Activated naive CD8-positive, alpha-beta T cell (primary cell): ENCODE measurements at regions not wholly inside any gene's neighbourhood (a gene's known extent, or its start where the extent isn't known, plus 50 kb on each side); places are given as distances from the start of the nearest gene placed in this dataset.
"Not testable (repeated sequence)": the region's sequence is repeated elsewhere in the genome, so short reads cannot be mapped to it uniquely, and the experiment has no call there.

Source experiments
- H3K27ac Mint-ChIP-seq: one replicate; pipeline ENCODE4 v1.8.0; 2021; ENCODE audit warnings: mixed read lengths
- H3K27me3 Mint-ChIP-seq: one replicate; pipeline ENCODE4 v1.8.0; 2021; ENCODE audit warnings: mixed read lengths
- H3K36me3 Mint-ChIP-seq: one replicate; pipeline ENCODE4 v1.8.0; 2021; ENCODE audit warnings: mixed read lengths
- H3K4me1 Mint-ChIP-seq: one replicate; pipeline ENCODE4 v1.8.0; 2021; ENCODE audit warnings: low read depth, mixed read lengths
- H3K4me3 Mint-ChIP-seq: one replicate; pipeline ENCODE4 v1.8.0; 2021; ENCODE audit warnings: mild to moderate bottlenecking, mixed read lengths
- H3K9me3 Mint-ChIP-seq: one replicate; pipeline ENCODE4 v1.8.0; 2021; ENCODE audit warnings: low read depth, mixed read lengths

DNA sequence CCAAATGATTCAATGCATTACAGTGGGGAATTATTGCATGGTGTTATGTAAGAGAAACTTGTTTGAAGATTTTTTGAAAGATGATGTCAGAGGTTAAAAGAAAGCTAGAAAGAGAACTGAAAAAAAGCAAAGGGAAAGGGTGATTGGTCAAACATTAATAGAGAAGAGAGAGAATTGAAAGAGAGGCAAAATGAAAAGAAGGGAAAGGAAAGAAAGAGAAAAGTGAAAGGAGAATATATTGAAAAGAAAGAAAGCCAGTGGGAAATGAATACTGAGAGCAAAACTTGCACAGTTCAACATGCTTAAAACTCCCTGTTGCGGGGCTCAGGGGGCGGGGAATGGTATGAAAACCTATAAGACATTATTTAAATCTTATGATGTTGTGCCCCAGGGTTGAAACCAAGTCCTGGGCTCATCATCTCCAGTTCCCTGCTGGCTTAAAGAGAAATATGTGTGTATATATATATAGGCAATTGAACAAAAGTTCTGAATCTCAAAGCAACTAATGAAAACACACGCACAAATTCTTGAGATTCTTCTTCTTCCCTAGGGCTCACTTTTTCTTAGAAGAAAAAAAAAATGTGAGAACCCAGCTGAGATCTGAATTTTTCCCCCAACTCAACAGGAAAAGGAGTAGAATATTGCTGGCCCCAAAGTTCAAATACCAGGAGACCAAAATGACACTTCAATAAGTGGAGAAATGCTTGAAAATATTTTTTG lies 2045.9 kb upstream of the CELF4 start:
- Mint-ChIP-seq H3K4me3 (no peak overlapping the region), H3K27me3 (no peaks in the 10 kb centered on the region), H3K27ac (no peak overlapping the region), H3K36me3 (no peaks in the 10 kb centered on the region), H3K9me3 (no peaks in the 10 kb centered on the region), H3K4me1 (no peaks in the 10 kb centered on the region)

DNA sequence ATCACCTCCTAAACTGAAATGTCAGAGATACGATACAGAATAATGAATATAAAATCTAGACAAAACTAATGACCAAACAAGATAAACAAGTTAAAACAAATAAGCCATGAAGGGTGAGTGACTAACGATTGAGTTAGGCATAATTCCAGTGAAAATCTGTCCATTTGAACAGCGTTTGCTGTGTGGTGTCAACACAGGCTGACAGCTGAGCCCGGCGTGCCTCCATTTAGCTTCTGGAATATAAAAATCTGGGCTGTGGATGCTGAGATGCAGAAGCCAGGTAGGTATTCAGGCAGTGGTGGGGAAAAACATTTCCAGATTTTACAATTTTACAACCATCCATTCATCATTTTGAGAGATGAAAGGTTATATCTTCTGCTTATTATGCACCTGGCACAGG lies 2041.4 kb upstream of the CELF4 start:
- Mint-ChIP-seq H3K9me3 (peaks cover 4% of the 10 kb centered on the region), H3K4me1 (no peaks in the 10 kb centered on the region), H3K27me3 (no peaks in the 10 kb centered on the region), H3K4me3 (no peak overlapping the region), H3K36me3 (no peaks in the 10 kb centered on the region), H3K27ac (no peak overlapping the region)

DNA sequence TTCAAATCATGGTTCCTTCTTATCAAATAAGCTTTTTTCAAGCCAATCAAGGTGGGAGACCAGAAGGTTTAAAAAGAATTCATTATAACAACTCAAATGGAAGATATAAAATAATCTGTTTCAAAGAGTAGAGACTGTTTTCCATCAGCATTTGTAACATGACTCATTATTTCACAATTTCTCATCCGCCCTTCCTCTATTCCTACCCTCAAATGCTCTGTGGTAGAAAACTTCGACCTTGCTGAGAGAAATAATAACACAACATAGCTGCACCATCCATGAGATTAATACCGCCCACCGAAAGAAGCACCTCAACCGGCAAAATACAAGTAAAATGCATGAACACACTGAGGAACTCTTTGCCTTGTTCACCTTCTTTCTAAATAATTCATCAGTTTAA lies 2039.2 kb upstream of the CELF4 start:
- H3K36me3 Mint-ChIP-seq, result no peaks in the 10 kb centered on the region
- no peaks in the 10 kb centered on the region for H3K27me3 Mint-ChIP-seq
- H3K4me3 Mint-ChIP-seq, result no peak overlapping the region
- no peak overlapping the region for H3K27ac Mint-ChIP-seq
- H3K4me1 Mint-ChIP-seq, result no peaks in the 10 kb centered on the region
- H3K9me3 Mint-ChIP-seq, result peaks cover 4% of the 10 kb centered on the region

DNA sequence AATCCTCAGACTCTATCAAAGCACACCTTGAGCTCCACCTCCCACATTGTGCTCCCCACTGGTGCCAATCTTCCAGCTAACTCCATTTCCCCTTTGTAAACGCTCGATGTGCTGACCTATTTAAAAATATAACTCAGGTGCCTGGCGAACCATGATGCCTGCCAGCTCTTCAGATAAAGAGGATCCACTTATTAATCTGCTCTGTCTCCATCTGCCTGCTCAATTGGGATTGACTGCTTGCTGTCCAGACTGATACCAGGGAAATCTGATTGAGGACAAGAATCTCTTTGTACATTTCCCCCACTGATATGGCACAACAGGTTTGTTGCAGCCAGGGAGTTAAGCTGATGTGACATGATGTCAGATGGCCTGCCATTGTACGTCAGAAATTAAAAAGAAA lies 2036.5 kb upstream of the CELF4 start:
- H3K4me3 Mint-ChIP-seq, result no peak overlapping the region
- H3K4me1 Mint-ChIP-seq, result no peaks in the 10 kb centered on the region
- no peak overlapping the region for H3K27ac Mint-ChIP-seq
- no peaks in the 10 kb centered on the region for H3K36me3 Mint-ChIP-seq
- peaks cover 9% of the 10 kb centered on the region for H3K9me3 Mint-ChIP-seq
- H3K27me3 Mint-ChIP-seq, result no peaks in the 10 kb centered on the region

DNA sequence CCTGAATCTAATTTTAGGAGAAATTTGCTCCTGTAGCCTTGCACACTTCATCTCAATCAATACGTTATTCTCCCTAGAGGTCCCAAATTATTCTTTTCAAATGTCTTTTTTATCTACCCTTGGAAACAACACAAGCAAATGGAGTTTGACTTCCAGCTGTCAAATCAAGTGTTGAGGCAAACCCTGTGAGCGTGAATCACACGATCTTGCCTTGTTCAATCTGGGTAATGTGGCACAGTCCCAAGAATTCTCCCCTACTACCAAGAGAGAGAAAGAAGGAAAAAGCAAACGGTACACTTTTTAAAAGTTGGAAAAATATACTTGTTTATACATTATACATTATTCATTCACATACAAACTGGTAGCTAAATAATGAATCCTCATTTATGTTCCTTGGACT lies 2035.3 kb upstream of the CELF4 start:
- Mint-ChIP-seq H3K27ac (no peak overlapping the region), H3K36me3 (no peaks in the 10 kb centered on the region), H3K27me3 (no peaks in the 10 kb centered on the region), H3K4me1 (no peaks in the 10 kb centered on the region), H3K9me3 (peaks cover 9% of the 10 kb centered on the region), H3K4me3 (no peak overlapping the region)

DNA sequence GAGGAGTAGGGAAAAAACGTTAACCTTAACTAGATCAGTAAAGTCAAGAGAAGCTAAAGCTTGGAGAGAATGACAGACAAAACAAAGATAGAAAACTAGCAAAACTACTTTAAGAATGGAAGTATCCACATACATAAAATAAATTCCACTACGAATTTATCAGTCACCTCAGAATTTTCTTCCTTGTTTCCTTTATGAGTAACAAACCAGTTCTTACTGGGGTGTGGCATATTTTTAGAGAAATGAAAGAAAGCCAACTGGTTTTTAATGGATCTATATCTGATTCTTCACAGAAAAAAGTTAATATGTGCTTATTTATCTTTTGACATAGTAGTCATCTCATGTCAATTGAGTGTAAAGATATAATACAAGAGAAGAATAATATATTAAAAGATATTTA lies 2033.7 kb upstream of the CELF4 start:
- no peaks in the 10 kb centered on the region for H3K4me1 Mint-ChIP-seq
- H3K36me3 Mint-ChIP-seq, result no peaks in the 10 kb centered on the region
- peaks cover 9% of the 10 kb centered on the region for H3K9me3 Mint-ChIP-seq
- no peak overlapping the region for H3K27ac Mint-ChIP-seq
- no peak overlapping the region for H3K4me3 Mint-ChIP-seq
- no peaks in the 10 kb centered on the region for H3K27me3 Mint-ChIP-seq

DNA sequence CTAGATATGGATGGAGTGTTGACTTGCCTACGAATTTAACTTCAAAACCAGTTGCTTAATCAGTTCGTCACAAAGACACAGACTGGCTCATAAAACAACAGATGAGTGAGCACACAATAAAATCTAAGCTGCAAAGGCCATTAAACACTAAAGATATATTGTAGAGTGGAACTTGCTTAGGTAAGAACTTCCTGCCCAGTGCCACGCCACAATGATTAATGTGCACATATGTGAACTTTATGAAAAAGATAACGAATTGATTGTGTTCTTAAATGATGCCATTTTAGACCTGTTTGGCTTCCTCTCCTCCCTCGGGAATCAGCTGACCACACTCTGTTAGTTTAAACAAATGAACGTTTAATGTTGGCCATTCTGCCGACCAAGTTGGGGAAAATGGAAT lies 2031.3 kb upstream of the CELF4 start:
- H3K9me3 Mint-ChIP-seq, result peaks cover 9% of the 10 kb centered on the region
- no peaks in the 10 kb centered on the region for H3K36me3 Mint-ChIP-seq
- H3K27me3 Mint-ChIP-seq, result no peaks in the 10 kb centered on the region
- no peaks in the 10 kb centered on the region for H3K4me1 Mint-ChIP-seq
- no peak overlapping the region for H3K4me3 Mint-ChIP-seq
- no peak overlapping the region for H3K27ac Mint-ChIP-seq

DNA sequence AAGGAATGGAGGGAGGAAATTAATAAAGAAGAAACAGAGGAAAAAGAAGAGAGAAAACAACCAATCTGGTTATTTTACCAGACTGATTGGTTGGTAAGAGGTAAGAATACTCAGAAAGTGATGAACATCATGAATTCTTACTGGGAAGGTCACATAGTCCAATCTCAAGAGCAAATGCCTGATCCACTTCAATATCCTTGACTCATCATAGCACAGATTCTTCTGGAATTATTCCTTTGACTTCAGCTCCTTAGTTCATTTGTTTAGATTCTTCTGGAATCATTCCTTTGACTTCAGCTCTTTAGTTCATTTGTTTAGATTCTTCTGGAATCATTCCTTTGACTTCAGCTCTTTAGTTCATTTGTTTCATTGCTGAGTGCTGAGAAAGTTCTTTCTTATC lies 2030.6 kb upstream of the CELF4 start:
- Mint-ChIP-seq H3K9me3 (peaks cover 9% of the 10 kb centered on the region), H3K27ac (no peak overlapping the region), H3K36me3 (no peaks in the 10 kb centered on the region), H3K4me1 (no peaks in the 10 kb centered on the region), H3K4me3 (no peak overlapping the region), H3K27me3 (no peaks in the 10 kb centered on the region)

DNA sequence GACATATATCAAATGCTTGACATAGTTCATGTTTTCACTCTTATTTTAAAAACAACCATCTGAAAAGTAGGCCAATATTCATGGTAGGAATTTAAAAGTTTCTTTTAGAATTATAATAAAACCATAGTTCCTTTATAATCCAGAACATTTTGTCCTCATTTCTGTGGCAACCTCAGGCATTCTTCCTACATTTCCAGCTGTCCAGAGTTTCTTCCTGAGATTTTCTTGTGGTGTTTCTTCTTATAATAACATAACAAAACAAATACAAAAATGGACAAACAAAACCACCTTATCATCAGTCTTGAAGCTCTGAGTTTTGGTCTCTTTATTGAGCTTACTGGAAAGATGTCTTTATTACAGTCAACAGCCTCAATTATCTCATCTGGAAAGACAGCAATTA lies 2028.6 kb upstream of the CELF4 start:
- Mint-ChIP-seq H3K36me3 (no peaks in the 10 kb centered on the region), H3K4me3 (no peak overlapping the region), H3K4me1 (no peaks in the 10 kb centered on the region), H3K9me3 (peaks cover 15% of the 10 kb centered on the region), H3K27ac (no peak overlapping the region), H3K27me3 (no peaks in the 10 kb centered on the region)

DNA sequence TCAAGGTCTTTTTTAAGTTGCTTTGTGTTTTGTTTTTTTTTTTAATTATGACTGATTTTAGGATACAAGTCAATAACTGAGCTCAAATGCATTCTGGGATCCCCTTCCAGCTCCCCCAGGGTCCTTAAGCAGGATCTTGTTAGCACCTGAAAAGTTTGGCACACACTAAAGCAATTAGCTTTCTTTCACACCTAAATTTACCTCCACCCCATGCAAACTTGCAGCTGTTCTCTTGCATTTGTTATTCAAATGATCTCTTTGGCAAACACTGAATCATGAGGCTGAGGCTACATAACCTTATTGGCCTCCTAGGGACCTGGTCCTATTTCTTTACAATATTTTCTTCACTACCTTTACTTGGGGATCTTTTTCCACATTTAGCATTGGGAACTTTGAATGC lies 2026.1 kb upstream of the CELF4 start:
- Mint-ChIP-seq H3K9me3 (peaks cover 10% of the 10 kb centered on the region), H3K4me1 (no peaks in the 10 kb centered on the region), H3K4me3 (no peak overlapping the region)

DNA sequence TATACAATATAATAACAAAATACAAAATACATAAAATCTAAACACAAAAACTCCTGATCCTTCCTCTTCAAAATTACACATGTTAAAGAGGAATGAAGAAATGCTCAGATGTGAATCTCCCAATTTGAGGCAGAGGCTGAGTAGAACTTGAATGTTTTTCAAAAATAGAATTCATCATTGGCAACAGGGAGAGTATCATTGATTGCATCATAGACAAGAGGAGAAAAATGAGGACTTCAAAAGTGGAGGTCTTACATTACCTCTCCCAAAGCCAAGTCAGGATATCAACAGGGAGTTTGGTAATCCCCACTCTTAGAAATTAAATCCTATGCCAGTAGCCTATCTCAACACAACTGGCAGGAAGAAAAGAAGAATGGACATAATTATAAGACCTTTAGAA lies 2023.9 kb upstream of the CELF4 start:
- no peaks in the 10 kb centered on the region for H3K36me3 Mint-ChIP-seq
- H3K4me1 Mint-ChIP-seq, result no peaks in the 10 kb centered on the region
- no peak overlapping the region for H3K27ac Mint-ChIP-seq
- no peak overlapping the region for H3K4me3 Mint-ChIP-seq
- no peaks in the 10 kb centered on the region for H3K27me3 Mint-ChIP-seq
- H3K9me3 Mint-ChIP-seq, result peaks cover 13% of the 10 kb centered on the region

More for the DNA sequence above, 2026.1 kb upstream of the CELF4 start:
- no peaks in the 10 kb centered on the region for H3K36me3 Mint-ChIP-seq
- no peak overlapping the region for H3K27ac Mint-ChIP-seq
- H3K27me3 Mint-ChIP-seq, result no peaks in the 10 kb centered on the region

DNA sequence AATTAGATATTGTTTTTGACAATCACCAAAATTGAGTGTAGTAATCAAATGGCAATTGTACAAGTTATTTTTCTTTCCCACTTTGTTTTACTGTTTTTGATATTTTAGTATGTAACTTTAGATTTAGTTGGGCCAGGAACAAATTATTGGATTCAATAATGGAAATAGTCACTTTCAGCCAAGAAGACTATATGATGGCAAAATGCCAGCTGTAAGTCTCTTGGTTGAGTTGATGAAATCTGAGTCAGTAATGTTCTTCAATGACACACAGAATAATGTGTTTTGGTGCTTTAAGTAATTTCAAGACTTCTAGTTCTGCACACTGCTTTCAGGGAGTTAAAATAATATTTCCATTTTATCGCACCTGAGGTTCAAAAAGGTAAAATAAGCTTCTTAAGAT lies 2022.0 kb upstream of the CELF4 start:
- Mint-ChIP-seq H3K27me3 (no peaks in the 10 kb centered on the region), H3K4me3 (no peak overlapping the region)

DNA sequence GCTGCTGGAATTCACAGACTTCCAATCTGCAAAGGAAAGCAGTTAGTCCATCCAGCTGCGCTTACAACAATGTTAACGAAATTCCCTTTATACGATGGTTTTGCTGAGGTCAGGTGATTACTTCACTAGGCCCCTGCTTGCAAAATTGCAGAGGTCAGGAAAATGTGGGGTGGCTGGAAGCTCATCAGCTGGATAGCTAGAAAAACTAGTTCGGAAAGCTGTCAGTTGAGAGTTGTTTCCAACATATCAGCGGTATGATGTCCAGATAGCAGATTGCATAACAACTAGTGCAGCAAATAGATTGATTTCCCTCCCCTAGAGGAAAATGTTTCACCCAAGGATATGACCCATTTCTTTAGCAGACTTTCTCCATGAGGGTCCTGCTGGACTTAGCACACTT lies 2021.1 kb upstream of the CELF4 start:
- no peak overlapping the region for H3K4me3 Mint-ChIP-seq
- H3K27ac Mint-ChIP-seq, result no peak overlapping the region
- peaks cover 13% of the 10 kb centered on the region for H3K9me3 Mint-ChIP-seq
- no peaks in the 10 kb centered on the region for H3K27me3 Mint-ChIP-seq
- no peaks in the 10 kb centered on the region for H3K36me3 Mint-ChIP-seq
- H3K4me1 Mint-ChIP-seq, result no peaks in the 10 kb centered on the region

More for the DNA sequence above, 2022.0 kb upstream of the CELF4 start:
- Mint-ChIP-seq H3K27ac (no peak overlapping the region), H3K36me3 (no peaks in the 10 kb centered on the region), H3K9me3 (peaks cover 13% of the 10 kb centered on the region), H3K4me1 (no peaks in the 10 kb centered on the region)

DNA sequence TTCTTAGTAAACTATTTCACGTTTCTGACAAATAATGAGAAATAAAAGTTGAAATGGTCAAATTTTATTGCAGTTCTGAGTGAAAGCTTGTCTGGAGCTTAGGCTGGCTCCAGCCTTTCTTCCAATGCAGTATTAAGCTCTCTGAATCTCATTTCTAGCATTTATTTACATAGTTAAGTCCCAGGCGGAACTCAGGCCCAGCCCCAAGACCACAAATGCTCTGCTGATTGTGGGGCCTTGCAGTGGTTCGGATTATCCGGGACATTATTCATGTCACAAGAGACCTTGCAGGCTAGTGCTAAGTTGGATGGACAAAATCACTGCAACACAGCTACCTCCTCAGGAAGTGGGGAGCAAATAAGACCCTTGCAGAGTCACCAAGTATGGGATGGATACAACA lies 2009.3 kb upstream of the CELF4 start:
- no peak overlapping the region for H3K27ac Mint-ChIP-seq
- no peaks in the 10 kb centered on the region for H3K36me3 Mint-ChIP-seq
- no peaks in the 10 kb centered on the region for H3K4me1 Mint-ChIP-seq
- no peak overlapping the region for H3K4me3 Mint-ChIP-seq
- H3K27me3 Mint-ChIP-seq, result no peaks in the 10 kb centered on the region
- H3K9me3 Mint-ChIP-seq, result no peaks in the 10 kb centered on the region

DNA sequence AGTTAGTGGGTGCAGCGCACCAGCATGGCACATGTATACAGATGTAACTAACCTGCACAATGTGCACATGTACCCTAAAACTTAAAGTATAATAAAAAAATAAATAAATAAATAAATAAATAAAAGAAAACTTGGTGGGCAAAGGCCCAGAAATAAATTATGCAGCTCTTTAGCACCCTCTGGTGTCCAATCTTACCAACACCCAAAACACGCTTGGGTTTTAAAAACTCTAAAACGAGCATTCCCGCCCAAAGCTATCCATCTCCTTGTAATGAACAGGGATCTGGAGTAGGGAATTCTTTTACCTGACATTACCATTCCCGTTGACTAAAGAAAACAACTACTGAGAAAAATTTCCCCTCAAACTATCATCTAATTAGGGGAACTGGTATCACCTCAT lies 2005.9 kb upstream of the CELF4 start:
- H3K9me3 Mint-ChIP-seq, result no peaks in the 10 kb centered on the region
- H3K4me3 Mint-ChIP-seq, result no peak overlapping the region

DNA sequence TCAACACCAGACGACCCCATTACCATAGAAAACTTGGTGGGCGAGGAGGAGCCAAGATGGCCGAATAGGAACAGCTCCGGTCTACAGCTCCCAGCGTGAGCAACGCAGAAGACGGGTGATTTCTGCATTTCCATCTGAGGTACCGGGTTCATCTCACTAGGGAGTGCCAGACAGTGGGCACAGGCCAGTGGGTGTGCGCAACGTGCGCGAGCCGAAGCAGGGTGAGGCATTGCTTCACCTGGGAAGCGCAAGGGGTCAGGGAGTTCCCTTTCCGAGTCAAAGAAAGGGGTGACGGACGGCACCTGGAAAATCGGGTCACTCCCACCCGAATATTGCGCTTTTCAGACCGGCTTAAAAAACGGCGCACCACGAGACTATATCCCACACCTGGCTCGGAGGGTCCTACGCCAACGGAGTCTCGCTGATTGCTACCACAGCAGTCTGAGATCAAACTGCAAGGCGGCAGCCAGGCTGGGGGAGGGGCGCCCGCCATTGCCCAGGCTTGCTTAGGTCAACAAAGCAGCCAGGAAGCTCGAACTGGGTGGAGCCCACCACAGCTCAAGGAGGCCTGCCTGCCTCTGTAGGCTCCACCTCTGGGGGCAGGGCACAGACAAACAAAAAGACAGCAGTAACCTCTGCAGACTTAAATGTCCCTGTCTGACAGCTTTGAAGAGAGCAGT lies 2000.1 kb upstream of the CELF4 start:
- H3K9me3 Mint-ChIP-seq, H3K4me3 Mint-ChIP-seq, H3K27me3 Mint-ChIP-seq, H3K4me1 Mint-ChIP-seq, H3K36me3 Mint-ChIP-seq, H3K27ac Mint-ChIP-seq: not testable (repeated sequence)

More for the DNA sequence above, 2005.9 kb upstream of the CELF4 start:
- H3K4me1 Mint-ChIP-seq, result no peaks in the 10 kb centered on the region
- no peaks in the 10 kb centered on the region for H3K36me3 Mint-ChIP-seq
- H3K27ac Mint-ChIP-seq, result no peak overlapping the region
- no peaks in the 10 kb centered on the region for H3K27me3 Mint-ChIP-seq
